ENCODE measurements at regions not wholly inside any gene's neighbourhood (a gene's known extent, or its start where the extent isn't known, plus 50 kb on each side); places are given as distances from the start of the nearest gene placed in this dataset.

DNA sequence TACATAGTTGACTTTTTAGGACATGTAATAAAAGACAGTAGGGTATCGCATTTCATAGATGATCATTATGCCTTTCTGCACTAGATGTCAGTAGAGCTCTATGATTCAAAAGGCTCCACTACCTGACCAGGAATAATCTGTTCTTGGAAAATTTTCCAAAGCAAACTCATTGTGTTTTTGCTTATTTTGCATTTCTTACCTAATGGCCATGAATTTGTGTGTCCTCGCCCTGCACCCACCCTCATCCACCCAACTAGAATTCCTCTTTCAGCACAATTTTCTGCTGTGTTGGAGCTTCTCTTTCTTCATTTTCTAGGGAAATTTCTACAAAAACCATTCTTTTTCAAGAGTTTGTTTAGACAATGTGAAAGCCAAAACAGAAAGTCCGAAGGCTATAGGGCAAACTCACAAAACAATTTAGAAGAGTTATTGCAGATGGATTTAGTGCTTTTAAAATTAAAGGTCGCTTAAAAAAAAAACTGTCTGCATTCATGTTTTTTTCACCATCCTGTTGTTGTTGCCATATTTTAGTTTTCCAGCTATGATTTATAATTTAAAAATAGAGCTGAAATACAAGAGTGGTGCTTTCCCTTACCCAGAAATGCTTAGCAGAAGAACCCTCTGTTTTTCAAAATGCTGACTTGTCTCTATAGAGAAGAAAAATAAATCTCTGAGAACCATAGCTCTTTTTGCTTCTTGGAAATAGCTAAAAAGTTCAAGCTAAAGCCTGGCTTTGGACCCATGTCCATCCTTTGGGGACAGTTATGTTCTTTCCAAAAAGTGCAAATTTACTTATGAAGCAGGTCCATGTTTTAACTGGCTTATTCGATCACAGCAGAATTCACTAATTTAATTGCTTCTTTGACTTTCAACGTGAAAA lies 183.7 kb downstream of the SPATA18 start:
- Histone ChIP-seq H3K27me3 (ENCODE audit: insufficient read depth, low read depth) (no peaks in the 10 kb centered on the region), H3K9me3 (ENCODE audit: insufficient read depth, low read depth) (no peaks in the 10 kb centered on the region), H3K4me3 (no peak overlapping the region), H3K36me3 (ENCODE audit: low read depth) (no peaks in the 10 kb centered on the region), H3K4me1 (replicated peaks; ENCODE audit: insufficient read depth) (no peaks in the 10 kb centered on the region), H2AFZ (no peak overlapping the region), H3K27ac (no peak overlapping the region), H3F3A (ENCODE audit: insufficient read depth, low read depth) (no peaks in the 10 kb centered on the region), H3K9me2 (ENCODE audit: insufficient read depth) (no peaks in the 10 kb centered on the region), H3K79me2 (ENCODE audit: low read depth) (no peaks in the 10 kb centered on the region), H4K20me1 (ENCODE audit: insufficient read depth) (no peaks in the 10 kb centered on the region), H3K4me2 (no peak overlapping the region)
- POLR2A ChIA-PET (ENCODE audit: unreplicated experiment): no interaction called here
- TF ChIP-seq EZH2 (IDR thresholded peaks at IDR 0.05; ENCODE audit: low read depth): no peak
- TF ChIP-seq, protein P1, sequence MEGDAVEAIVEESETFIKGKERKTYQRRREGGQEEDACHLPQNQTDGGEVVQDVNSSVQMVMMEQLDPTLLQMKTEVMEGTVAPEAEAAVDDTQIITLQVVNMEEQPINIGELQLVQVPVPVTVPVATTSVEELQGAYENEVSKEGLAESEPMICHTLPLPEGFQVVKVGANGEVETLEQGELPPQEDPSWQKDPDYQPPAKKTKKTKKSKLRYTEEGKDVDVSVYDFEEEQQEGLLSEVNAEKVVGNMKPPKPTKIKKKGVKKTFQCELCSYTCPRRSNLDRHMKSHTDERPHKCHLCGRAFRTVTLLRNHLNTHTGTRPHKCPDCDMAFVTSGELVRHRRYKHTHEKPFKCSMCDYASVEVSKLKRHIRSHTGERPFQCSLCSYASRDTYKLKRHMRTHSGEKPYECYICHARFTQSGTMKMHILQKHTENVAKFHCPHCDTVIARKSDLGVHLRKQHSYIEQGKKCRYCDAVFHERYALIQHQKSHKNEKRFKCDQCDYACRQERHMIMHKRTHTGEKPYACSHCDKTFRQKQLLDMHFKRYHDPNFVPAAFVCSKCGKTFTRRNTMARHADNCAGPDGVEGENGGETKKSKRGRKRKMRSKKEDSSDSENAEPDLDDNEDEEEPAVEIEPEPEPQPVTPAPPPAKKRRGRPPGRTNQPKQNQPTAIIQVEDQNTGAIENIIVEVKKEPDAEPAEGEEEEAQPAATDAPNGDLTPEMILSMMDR (conservative IDR thresholded peaks at IDR 0.05): peak; percentile 69
- peak in 1 of 2 experiments; percentile 49 for DNase-seq
- BruUV-seq (replicated peaks): no TSS peak
- CTCF ChIA-PET: interaction anchor here (0.8 kb wide), 1 partner anchor 310 kb away, joined by 4 read pairs; no protein-coding TSS in a partner anchor
- intact Hi-C loops (cut with micrococcal nuclease; ENCODE audit: unreplicated experiment): loop anchor here (2.0 kb wide), 1 partner anchor 2000 kb away; no protein-coding TSS in a partner anchor

DNA sequence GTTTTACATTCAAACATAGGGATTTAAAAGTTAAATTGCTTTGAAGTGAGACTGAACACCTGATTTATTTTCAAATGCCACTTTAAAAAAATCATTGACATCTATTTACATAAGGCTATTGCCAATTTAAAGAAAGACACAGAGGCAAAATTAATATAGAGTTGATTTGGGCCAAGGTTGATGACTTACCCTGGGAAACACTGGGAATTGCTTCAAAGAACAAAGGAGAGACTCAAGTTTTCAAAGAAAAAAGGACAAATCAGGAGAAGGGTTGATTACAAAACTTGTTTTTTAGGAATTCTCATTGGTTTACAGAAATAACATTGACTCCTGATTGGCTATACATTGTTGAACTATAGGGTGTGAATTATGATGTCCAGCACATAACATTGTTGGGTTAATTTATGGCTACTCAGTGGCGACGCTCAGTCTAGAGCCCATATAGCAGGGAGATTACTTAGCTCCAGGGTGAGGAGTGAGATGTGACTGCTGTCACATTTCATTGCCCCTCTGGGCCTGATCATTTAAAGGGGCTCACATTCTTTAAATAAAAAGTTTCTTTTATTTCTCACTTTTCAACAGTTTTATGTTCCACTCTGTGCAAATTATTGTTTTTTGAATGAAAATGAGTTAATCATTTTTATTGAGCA lies 184.6 kb downstream of the SPATA18 start:
- Histone ChIP-seq H3K4me3 (no peak overlapping the region), H3K9me3 (ENCODE audit: insufficient read depth, low read depth) (no peaks in the 10 kb centered on the region), H3F3A (ENCODE audit: insufficient read depth, low read depth) (no peaks in the 10 kb centered on the region), H2AFZ (no peak overlapping the region), H3K27ac (no peak overlapping the region), H3K36me3 (ENCODE audit: low read depth) (no peaks in the 10 kb centered on the region), H3K79me2 (ENCODE audit: low read depth) (no peaks in the 10 kb centered on the region), H3K4me2 (no peak overlapping the region), H4K20me1 (ENCODE audit: insufficient read depth) (no peaks in the 10 kb centered on the region), H3K9me2 (ENCODE audit: insufficient read depth) (no peaks in the 10 kb centered on the region), H3K27me3 (ENCODE audit: insufficient read depth, low read depth) (no peaks in the 10 kb centered on the region), H3K4me1 (replicated peaks; ENCODE audit: insufficient read depth) (no peaks in the 10 kb centered on the region)
- intact Hi-C loops (cut with micrococcal nuclease; ENCODE audit: unreplicated experiment): loop anchor here (2.0 kb wide), 1 partner anchor 1999 kb away; no protein-coding TSS in a partner anchor
- BruUV-seq (replicated peaks): no TSS peak
- no peak for DNase-seq
- POLR2A ChIA-PET (ENCODE audit: unreplicated experiment): interaction anchor here (0.6 kb wide), 1 partner anchor 477 kb away, joined by 4 read pairs; no protein-coding TSS in a partner anchor
- TF ChIP-seq, protein P1 (conservative IDR thresholded peaks at IDR 0.05): no peak
- no peak for TF ChIP-seq EZH2 (IDR thresholded peaks at IDR 0.05; ENCODE audit: low read depth)
- CTCF ChIA-PET: no interaction called here

DNA sequence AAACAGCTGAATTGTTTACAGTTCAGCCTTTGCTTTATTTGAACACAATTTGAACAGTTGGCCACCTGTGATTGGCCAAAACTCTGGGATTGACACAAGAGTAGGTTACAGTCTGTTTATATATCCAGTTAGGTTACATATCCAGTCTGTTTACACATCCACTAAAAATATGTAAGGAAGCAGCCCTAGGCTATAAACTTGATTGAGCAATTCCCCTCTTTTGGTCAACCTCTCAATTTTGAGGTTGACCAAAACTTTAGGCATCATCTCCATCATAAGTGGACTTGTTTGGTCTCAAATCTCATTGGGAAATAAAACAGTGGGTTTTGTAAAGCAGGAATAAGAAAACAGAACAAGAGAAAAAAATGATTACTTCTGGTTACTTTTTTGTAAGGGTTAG lies 190.8 kb downstream of the SPATA18 start:
- intact Hi-C loops (cut with micrococcal nuclease; ENCODE audit: unreplicated experiment): no loop called here
- H2AFZ ChIP-seq: no peak overlapping the region
- ChIA-PET CTCF (no interaction called here), POLR2A (ENCODE audit: unreplicated experiment) (no interaction called here)
- no peak overlapping the region for H3K27ac ChIP-seq
- H3K4me2 ChIP-seq: no peak overlapping the region
- H3K36me3 ChIP-seq (ENCODE audit: low read depth): no peaks in the 10 kb centered on the region
- H3K4me3 ChIP-seq: no peak overlapping the region
- H3K4me1 ChIP-seq (replicated peaks; ENCODE audit: insufficient read depth): no peaks in the 10 kb centered on the region
- no peaks in the 10 kb centered on the region for H3K79me2 ChIP-seq (ENCODE audit: low read depth)
- H4K20me1 ChIP-seq (ENCODE audit: insufficient read depth): no peaks in the 10 kb centered on the region
- no peak for TF ChIP-seq EZH2 (IDR thresholded peaks at IDR 0.05; ENCODE audit: low read depth)
- TF ChIP-seq, protein P1 (conservative IDR thresholded peaks at IDR 0.05): no peak
- no peaks in the 10 kb centered on the region for H3K9me2 ChIP-seq (ENCODE audit: insufficient read depth)
- no peaks in the 10 kb centered on the region for H3K27me3 ChIP-seq (ENCODE audit: insufficient read depth, low read depth)
- H3K9me3 ChIP-seq (ENCODE audit: insufficient read depth, low read depth): no peaks in the 10 kb centered on the region
- H3F3A ChIP-seq (ENCODE audit: insufficient read depth, low read depth): no peaks in the 10 kb centered on the region
- no TSS peak for BruUV-seq (replicated peaks)
- DNase-seq: peak in 1 of 2 experiments; percentile 78

Measured in PC-9 (cell line).